Parathyroid adenoma (tissue), 2 donors: ENCODE measurements at regions not wholly inside any gene's neighbourhood (a gene's known extent, or its start where the extent isn't known, plus 50 kb on each side); places are given as distances from the start of the nearest gene placed in this dataset.

ENCODE experiments used
- H2AFZ ChIP-seq: fragments of 300-600 bp; sonication (generic); one replicate; pipeline ENCODE4 v1.7.0; 2017; ENCODE audit warnings: antibody characterized with exemption, mild to moderate bottlenecking
- H3K27ac ChIP-seq: fragments of 300-600 bp; sonication (generic); one replicate; pipeline ENCODE4 v1.7.0; 2017
- H3K27me3 ChIP-seq: fragments of 300-600 bp; sonication (generic); one replicate; pipeline ENCODE4 v1.7.0; 2017; ENCODE audit warnings: low read length; ENCODE audit not compliant: control insufficient read depth, insufficient read depth
- H3K36me3 ChIP-seq: fragments of 300-600 bp; sonication (generic); one replicate; pipeline ENCODE4 v1.7.0; 2017; ENCODE audit warnings: low read length; ENCODE audit not compliant: control insufficient read depth, insufficient read depth
- H3K4me1 ChIP-seq: fragments of 300-600 bp; sonication (generic); one replicate; pipeline ENCODE4 v1.7.0; 2017; ENCODE audit warnings: control low read depth
- H3K4me2 ChIP-seq: fragments of 300-600 bp; sonication (generic); one replicate; pipeline ENCODE4 v1.7.0; 2017; ENCODE audit warnings: low read length
- H3K4me3 ChIP-seq: fragments of 300-600 bp; sonication (generic); one replicate; pipeline ENCODE4 v1.7.0; 2017; ENCODE audit warnings: low read depth, low read length
- H3K79me2 ChIP-seq: fragments of 300-600 bp; sonication (generic); one replicate; pipeline ENCODE4 v1.7.0; 2017; ENCODE audit warnings: control low read depth
- H3K9ac ChIP-seq: fragments of 300-600 bp; sonication (generic); one replicate; pipeline ENCODE4 v1.7.0; 2017; ENCODE audit warnings: mild to moderate bottlenecking
- H3K9me3 ChIP-seq: fragments of 300-600 bp; sonication (generic); one replicate; pipeline ENCODE4 v1.7.0; 2017; ENCODE audit warnings: low read length; ENCODE audit not compliant: control insufficient read depth
- CTCF ChIP-seq: fragments of 300-600 bp; sonication (generic); IDR thresholded peaks from one replicate; pipeline ENCODE4 v1.7.0; 2017; ENCODE audit warnings: antibody characterized with exemption, mild to moderate bottlenecking
- donor health status: primary hyperparathyroidism.

GRCh38 chr11:23124249-23124648 is 264.0 kb upstream of the CCDC179 start:
- no peak overlapping the region for H2AFZ ChIP-seq
- H3K27me3 ChIP-seq, result no peaks in the 10 kb centered on the region
- no peak for TF ChIP-seq CTCF
- no peaks in the 10 kb centered on the region for H3K79me2 ChIP-seq
- no peak overlapping the region for H3K27ac ChIP-seq
- no peak overlapping the region for H3K4me3 ChIP-seq
- H3K9me3 ChIP-seq, result no peaks in the 10 kb centered on the region
- H3K9ac ChIP-seq, result no peak overlapping the region
- H3K36me3 ChIP-seq, result no peaks in the 10 kb centered on the region
- no peaks in the 10 kb centered on the region for H3K4me1 ChIP-seq
- no peak overlapping the region for H3K4me2 ChIP-seq

GRCh38 chr11:23124996-23125395 is 264.7 kb upstream of the CCDC179 start:
- no peak overlapping the region for H3K27ac ChIP-seq
- no peaks in the 10 kb centered on the region for H3K27me3 ChIP-seq
- H3K4me2 ChIP-seq, result no peak overlapping the region
- no peaks in the 10 kb centered on the region for H3K36me3 ChIP-seq
- no peak for TF ChIP-seq CTCF
- H3K9ac ChIP-seq, result no peak overlapping the region
- H2AFZ ChIP-seq, result no peak overlapping the region
- no peak overlapping the region for H3K4me3 ChIP-seq
- no peaks in the 10 kb centered on the region for H3K4me1 ChIP-seq
- H3K79me2 ChIP-seq, result no peaks in the 10 kb centered on the region
- H3K9me3 ChIP-seq, result no peaks in the 10 kb centered on the region

- Histone ChIP-seq H3K4me3 (no peak overlapping the region), H3K27me3 (no peaks in the 10 kb centered on the region)
These were observed 267.4 kb upstream of the CCDC179 start for GRCh38 chr11:23127706-23128105.

GRCh38 chr11:23134627-23135026 is 274.4 kb upstream of the CCDC179 start:
- Histone ChIP-seq H3K9me3 (no peaks in the 10 kb centered on the region), H3K4me2 (no peak overlapping the region), H3K27me3 (no peaks in the 10 kb centered on the region), H3K9ac (no peak overlapping the region), H3K79me2 (no peaks in the 10 kb centered on the region), H3K4me3 (no peak overlapping the region), H3K27ac (no peak overlapping the region), H2AFZ (no peak overlapping the region), H3K36me3 (no peaks in the 10 kb centered on the region), H3K4me1 (no peaks in the 10 kb centered on the region)
- TF ChIP-seq CTCF, result no peak

More at GRCh38 chr11:23127706-23128105, 267.4 kb upstream of the CCDC179 start:
- no peak overlapping the region for H2AFZ ChIP-seq
- no peak overlapping the region for H3K4me2 ChIP-seq
- H3K9ac ChIP-seq, result no peak overlapping the region
- no peaks in the 10 kb centered on the region for H3K36me3 ChIP-seq
- H3K27ac ChIP-seq, result no peak overlapping the region
- H3K79me2 ChIP-seq, result no peaks in the 10 kb centered on the region
- no peaks in the 10 kb centered on the region for H3K4me1 ChIP-seq
- TF ChIP-seq CTCF, result no peak
- no peaks in the 10 kb centered on the region for H3K9me3 ChIP-seq

- no peak overlapping the region for H3K4me3 ChIP-seq
- H3K79me2 ChIP-seq, result no peaks in the 10 kb centered on the region
- H3K9me3 ChIP-seq, result no peaks in the 10 kb centered on the region
- no peaks in the 10 kb centered on the region for H3K4me1 ChIP-seq
- H3K9ac ChIP-seq, result no peak overlapping the region
- no peaks in the 10 kb centered on the region for H3K36me3 ChIP-seq
- H3K4me2 ChIP-seq, result no peak overlapping the region
- H3K27me3 ChIP-seq, result no peaks in the 10 kb centered on the region
- no peak overlapping the region for H3K27ac ChIP-seq
- H2AFZ ChIP-seq, result no peak overlapping the region
- no peak for TF ChIP-seq CTCF
These were observed 278.5 kb upstream of the CCDC179 start for GRCh38 chr11:23138761-23139160.
